ENCODE measurements at regions not wholly inside any gene's neighbourhood (a gene's known extent, or its start where the extent isn't known, plus 50 kb on each side); places are given as distances from the start of the nearest gene placed in this dataset.
"Not testable (repeated sequence)": the region's sequence is repeated elsewhere in the genome, so short reads cannot be mapped to it uniquely, and the experiment has no call there.

DNA sequence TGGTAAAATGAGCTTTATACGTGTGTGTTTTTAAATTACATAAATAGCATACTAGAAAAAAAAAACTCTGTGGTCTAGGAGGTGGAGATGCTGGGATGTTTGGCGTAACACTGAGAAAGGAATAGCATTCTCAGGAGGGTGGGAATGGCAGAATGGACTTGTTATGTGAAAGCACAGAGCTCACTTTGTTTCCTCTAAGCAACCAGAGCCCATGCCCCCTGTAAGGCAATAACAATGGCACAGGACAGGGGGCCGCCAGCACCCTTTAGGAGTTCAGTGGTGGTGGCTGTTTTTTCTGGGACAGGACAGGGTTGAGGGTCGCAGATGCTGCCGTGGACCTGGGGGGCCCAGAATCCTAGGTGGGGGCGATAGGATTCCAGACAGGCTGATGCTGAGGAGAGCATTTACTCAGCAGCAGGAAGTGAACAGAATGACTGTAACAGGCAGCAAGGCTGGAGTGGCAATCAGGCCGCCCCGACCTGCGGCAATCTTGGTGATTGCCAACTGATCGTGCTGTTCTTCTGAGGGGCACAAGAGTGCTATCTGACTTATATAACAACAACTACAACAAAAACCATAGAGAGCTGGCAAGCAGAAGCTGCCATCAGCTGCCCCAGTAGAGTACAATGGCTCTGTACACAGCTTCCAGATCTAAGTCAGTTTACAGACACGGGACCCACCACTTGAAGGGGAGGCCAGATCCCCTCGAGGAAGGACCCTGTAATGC is 160.4 kb downstream of the UACA start:
- DNase-seq: no peak

DNA sequence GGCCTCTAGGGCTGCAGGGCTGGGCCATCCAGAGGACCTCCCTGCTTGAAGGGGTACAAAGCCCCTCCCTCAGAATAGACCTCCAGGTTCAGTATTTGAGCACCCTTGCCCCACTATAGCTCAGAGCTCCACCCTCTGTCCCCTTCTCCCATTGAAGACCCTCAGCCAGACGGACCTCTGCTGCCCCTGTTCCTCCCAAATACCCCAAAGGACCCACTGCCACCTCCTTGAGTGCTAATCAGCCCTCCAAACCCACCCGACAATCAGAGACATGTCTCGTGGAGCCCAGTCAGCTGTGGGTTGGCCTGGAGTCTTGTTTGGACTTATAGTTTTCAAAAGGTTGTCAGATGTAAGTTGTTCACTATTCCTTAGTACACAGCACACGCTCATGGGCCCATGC is 161.1 kb downstream of the UACA start:
- DNase-seq: no peak

DNA sequence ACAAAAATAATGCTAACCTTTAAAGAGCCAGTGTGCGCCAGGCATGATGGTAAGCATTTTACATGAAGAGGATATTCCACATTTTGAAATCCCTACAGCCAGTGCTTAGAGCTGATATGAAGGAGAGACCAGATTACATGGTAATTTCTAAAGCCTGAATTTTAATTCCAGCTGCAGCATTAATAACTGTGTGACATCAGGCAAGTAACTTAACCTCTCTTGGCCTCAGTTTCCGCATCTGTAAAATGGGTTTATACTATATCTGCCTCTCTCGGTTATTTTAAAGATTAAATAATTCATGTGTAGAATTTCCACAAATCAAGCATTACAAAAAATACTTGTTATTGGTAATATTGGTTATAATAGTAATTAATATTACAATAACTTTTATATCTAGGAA is 165.4 kb downstream of the UACA start:
- no peak for DNase-seq

DNA sequence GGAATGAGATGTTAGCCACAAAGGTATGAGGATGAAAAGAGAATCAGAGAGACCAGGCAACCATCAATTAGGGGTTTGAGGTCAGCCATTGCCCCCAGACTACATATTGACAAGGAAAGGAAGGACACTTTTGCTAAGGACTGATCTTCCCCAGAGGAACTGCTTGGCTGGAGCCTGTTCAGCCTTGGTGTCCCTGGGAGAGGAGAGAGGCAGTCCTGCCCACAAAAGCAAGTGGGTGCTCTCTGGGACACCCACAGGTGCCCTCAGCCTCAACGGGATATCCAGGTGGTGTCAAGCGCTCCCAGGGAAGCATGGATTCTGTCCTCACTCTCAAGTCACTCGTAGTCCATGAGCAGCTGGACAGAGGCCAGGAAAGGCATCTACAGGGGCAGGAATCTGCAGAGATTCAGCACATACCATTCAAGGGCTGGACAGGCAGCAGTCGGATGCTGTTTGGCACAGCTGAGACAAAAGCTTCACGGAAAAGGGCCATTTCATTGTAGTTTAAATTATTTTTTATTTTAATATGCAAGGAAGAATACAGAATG is 166.2 kb downstream of the UACA start:
- DNase-seq: no peak

DNA sequence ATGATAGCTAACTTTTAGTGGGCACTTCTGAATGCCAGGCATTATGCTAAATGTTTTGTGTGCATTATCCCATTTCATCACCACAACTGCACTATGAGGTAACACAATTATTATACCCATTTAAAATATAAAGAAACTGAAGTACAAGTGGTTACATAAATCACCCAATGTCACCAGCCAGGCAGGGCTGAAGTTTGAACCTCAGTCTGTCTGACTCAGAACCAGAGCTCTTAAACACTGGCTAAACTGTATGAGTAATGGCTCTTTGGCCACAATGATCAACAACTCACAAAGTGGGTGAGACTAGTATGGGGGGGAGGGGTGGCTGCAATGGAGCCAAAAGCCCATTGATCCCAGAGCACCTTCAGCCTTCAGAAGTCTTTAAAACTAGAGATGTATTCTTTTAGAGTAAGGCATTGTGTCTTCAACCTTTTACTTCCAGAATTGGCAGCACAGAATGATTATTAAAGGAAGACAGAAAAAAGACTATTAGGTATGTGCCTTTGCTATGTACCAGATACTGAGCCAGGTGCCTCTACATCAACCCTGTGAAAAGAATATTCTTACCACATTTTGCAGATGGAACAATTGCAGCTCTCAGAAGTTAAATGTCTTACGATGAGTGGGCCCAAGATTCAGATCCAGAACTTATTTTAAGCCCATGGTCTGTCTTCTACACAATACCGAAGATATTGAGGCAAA is 166.9 kb downstream of the UACA start:
- no peak for DNase-seq

DNA sequence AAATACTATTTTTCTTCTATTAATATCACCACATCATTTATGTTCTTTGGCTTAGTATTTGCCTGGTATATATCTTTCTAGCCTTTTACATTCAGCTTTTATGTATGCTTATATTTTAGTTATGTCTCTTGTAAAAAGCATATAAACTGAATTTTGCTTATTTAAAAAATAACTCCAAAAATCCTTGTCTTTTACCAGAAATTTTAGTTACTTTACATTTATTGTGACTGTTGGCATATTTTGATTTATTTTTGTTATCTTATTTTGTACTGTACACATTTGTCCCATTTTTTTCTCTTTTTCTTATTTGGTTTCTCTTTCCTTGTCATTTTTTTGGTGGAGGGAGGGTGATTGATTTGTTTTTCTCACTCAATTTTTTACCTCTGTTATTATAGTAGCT is 169.6 kb downstream of the UACA start:
- DNase-seq: no peak

DNA sequence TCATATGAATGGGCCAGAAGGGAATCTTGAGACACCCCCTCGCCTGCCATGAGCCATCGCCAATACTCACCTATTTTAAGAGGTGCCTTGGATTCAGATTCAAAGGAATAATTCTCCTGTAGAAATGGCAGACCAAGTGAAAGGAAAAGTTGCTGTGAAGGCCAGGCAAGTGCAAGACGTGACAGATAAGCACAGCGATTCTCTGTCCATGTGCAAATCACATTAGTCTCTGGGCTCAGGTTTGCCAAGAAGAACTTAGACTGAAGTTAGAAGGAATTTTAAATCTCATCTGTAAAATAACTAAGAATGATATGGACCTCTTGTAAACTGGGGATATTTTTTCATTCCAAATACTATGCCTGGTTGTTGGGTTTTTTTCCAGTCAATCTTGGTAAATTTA is 173.6 kb downstream of the UACA start:
- DNase-seq: no peak

DNA sequence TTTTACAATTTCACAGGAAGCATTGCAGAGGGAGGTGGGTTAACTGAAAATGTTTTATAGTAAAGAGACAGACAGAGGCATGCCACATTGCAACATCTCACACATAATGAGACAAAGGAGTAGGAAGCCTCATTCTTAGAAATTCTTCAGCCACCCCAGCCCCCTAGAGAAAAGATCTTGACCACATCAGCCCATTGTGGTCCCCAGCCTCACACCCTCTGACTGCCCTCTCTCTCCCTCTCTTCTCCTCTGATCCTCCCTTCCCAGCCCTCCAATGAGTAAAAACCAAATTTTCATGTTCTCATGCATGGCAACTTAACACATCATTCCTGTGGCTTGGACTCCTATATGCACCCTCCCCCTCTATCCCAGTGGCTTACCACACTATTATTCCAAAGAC is 174.1 kb downstream of the UACA start:
- DNase-seq: no peak

DNA sequence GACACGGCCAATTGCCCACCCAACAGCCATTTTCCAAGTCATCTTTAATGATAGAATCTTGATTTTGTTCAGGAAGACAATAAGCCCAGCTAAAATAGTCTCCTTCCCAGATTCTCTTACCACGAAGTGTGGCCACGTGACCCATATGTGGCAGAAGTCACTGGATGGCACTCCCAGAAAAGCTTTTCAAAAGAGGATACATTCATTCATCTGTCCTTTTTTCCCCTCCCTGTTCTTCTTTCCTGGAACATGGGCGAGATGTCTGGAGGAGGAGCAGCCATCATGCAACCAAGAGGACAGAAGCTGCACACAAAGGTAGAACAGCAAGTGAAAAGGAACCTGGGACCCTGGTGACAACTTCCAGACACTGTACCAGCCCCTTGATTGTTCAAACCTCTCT is 174.7 kb downstream of the UACA start:
- DNase-seq: no peak

DNA sequence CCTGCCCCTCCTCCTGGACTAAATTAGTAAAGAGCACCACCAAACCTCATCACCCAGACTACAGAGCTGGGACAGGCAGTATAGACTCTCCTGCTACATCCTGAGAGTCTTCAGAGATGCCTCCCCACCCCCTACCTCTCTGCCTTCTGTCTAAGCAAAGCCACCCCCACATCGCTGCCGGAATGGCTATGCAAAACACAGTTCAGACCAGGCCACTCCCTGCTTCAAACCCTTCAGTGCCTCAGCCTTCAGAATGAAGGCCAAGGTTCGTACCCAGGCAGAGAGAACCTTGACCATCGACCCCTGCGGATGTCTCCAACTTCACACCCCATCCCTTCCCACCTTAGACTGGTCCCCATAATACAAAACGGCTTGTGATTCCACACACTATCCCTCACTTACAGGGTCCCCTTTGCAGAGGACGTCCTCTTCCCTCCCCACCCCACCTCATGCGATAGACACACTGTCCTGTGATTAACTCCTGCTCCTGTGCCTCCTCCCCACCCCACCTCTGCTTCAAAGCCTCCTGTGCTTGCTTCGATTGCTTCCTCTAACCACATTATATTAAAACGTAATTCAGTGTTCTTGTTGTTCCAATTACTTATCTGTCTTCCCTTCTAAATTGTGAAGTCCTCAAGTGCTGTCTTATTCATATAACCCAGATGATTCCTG is 175.3 kb downstream of the UACA start:
- no peak for DNase-seq

DNA sequence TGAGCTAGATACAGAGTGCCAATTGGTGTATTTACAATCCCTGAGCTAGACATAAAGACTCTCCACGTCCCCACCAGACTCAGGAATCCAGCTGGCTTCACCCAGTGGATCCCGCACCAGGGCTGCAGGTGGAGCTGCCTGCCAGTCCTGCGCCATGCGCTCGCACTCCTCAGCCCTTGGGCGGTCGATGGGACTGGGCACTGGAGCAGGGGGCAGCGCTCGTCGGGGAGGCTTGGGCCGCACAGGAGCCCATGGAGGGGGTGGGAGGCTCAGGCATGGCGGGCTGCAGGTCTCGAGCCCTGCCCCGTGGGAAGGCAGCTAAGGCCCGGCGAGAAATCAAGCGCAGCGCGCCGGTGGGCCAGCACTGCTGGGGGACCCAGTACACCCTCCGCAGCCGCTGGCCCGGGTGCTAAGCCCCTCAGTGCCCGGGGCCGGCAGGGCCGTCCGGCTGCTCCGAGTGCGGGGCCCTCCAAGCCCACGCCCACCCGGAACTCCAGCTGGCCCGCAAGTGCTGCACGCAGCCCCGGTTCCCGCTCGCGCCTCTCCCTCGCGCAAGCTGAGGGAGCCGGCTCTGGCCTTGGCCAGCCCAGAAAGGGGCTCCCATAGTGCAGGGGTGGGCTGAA is 176.2 kb downstream of the UACA start:
- not testable (repeated sequence) for DNase-seq

DNA sequence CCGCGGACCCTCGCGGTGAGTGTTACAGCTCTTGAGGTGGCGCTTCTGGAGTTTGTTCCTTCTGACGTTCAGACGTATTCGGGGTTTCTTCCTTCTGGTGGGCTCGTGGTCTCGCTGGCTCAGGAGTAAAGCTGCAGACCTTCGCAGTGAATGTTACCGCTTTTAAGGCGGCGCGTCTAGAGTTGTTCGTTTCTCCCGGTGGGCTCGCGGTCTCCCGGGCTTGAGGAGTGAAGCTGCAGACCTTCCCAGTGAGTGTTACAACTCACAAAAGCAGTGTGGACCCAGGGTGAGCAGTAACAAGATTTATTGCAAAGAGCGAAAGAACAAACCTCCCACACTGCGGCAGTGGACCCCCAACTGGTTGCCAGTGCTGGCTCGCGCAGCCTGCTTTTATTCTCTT is 177.1 kb downstream of the UACA start:
- no peak for DNase-seq

DNA sequence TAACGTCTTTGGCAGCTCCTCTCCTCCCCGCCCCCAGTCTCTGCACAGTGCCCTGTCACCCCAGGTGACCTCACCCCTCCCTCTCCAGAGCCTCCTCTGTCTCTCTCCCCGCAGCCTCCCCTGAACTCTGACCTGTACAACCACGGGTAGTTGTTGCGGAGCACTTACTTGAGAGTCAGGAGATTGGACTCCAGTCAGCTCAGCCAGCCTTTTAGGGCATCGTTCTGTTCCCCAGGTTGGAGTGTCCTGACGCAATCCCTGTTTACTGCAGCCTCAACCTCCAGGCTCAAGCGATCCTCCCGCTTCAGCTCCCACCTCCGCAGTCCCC is 177.7 kb downstream of the UACA start:
- DNase-seq: no peak

DNA sequence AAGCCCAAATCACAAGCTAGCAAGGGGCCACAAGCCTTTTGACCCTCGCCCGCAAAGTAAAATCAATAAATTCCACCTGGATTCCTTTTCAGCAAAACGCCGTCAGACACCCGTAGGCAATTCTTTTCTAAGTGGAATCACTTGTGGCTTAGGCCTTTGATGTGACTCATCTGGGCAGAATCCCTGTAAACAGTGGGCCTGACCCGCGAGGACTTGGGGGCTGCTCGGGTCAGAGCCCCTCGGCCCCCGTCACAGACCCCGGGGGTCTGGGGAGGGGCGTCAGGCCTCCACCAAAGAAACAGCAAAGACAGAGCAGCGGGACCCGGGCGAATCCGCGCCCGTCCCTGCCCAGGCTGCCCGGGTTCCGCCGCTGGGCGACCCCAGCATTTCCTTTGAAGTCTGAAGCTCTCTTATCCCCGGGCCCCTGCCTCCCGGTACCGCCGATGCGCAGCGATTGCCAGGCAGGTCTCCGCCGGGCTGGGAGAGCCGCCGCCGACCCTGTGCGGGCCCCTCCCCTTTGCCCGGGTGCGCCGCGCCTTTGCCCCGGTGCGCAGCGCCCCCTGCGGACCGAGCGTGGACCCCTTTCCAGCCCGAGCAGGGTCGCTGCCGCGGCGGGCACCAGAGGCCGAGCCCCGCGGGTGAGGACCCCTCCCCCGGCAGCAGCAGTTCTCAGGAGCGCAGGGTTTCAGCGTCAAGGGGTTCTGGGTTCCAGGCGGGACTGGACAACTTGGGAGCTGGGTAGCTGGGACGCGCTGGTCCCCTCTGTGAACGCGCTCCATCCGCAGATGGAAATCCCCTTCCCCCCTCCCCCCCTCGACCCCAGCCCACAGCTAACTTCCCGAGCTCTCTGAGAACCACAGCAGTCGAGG is 178.3 kb downstream of the UACA start:
- DNase-seq: no peak

DNA sequence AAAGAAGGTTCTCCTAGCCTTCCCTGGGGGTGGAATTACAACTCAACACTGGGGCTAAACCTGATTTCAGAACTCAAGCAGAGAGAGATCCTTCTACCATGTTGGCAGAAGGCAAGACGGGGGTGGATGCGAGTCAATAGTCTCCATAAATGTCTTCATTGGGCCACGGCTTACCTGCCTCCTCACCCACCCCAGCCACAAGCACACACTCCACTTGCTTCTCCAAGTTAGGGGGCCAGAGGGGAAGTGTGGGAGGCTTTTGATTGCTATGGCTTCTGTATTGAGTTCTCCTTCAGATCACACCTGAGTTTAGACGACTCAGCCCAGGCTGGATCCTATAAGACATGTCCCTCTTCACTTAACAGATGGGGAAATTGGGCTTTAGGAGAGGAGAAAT is 178.9 kb downstream of the UACA start:
- DNase-seq: no peak

DNA sequence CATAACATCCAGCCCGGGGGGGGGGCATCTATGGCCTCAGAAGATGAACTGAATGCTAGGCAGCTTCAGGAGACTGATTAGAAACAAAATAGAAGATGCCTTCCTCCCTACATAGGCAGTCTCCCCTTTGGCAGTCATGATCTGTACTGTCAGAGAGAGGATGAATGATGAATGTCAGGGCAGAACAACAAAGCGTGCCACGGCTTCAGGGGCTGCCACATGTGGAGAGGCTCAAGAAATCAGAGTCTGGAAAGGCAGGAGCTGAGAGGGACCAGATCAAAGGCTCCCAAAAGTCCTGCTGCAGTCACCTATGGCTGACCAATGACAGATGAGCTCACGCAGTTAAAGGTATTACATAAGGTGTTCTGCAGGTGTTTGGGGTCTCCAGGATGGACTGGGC is 180.4 kb downstream of the UACA start:
- no peak for DNase-seq

DNA sequence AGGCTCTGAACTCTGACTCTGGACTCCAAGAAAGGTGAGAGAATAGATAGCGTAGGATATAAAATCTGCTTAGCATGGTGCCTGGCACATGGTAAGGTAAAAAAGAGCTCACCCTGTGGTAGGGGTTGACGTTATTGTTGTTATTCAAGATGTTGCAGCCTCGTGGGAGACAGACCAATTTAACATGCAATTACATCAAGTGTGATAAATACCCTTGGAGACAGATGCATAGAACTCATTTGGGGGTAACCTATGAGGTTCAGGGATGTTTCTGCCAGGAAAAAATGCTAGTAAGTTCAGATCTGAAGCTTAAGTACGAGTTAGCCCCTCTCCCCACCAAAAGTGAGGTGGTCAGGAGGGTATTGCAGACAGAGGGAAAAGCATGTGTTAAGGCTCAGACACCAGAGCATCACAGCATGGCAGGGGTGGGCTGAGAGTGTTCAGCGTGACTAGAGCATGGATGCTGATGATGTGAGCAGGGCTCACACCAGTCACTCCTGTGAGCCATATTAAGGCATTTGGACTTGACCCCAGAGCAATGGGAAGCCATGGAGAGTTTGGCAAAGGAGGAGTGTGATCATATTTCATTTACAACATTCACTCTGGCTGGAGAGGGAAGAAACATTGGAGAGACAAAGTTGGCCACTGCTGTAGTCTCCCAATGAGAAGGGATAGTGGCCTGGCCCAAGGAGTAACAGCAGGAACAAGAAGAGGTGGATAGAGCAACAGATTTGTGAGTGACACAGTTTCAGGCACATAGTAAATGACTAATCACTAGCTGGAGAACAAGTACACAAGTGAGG is 181.0 kb downstream of the UACA start:
- no peak for DNase-seq

DNA sequence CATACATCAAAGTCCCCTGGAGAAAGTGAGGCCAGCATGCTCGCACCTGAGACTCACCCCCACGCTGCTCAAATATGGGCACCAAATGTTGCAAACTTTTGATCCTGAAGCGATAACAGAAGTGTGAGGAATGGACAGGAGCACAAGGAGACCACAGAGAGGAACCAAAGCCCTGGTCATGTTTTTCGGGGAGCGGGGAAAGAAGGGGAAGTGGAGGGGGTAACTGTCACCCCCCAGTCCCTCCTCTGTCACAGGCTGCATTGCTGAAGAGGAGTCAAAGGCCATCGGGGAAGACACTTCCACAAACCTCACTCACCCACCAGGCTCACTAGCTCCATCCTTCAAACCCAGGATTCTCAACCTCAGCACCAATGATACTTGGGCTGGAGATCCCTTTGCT is 182.4 kb downstream of the UACA start:
- no peak for DNase-seq

DNA sequence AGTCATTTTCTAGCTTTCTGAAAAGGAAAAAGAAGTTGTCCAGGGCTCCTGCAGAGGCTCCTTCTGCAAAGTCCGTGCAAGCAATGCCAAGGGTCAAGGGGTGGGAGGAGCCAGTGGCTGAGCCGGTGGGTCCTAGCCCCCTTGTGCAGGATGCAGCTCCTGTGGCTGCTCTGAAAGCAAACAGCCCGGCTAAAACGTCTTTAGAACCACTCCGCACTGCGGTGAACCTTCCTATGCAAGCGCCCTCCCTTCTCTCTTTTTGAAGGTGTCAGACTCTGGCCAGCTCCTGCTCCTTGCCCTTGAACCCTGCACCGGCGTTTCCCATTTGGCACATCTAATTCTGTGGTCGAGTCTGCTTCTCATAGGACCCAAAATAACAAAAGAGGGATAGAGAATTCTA is 183.1 kb downstream of the UACA start:
- DNase-seq: no peak

DNA sequence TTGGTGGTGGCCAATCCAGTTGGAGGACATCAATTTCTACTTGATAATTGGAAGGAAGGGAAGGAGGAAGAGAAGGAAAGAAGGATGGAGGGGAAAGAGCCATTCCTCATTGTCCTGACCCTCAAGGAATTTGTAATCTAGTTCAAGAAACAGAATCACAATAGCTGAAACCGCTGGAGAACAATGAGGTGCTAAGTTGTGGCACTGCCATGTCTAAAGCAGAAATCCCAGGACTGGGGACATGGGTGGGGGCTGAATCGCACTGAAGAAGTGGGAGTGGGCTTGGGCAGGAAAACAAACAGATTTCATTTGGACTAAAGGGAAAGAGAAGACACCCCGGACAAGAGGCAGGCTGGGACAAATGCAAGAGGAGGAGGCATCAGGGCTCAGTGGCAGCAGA is 183.6 kb downstream of the UACA start:
- no peak for DNase-seq

DNA sequence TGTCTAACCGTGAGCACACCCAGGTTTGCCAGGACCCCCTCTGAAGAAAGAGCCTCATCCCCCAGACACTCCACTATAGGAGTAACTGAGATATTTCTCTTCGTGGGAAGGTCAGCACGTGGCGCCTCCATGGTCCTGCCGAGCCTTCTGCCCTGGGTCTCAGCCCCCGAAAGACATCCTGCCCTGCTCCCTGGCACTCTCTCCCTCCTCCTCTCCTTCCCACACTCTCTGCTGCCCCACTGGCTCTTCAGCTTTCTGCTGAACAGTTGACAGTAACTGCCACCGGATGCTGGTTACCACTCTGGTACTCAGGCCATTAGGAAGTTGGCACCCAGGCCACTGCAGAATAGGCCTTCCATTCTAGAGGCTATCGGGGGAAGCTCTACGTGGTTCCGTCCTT is 185.2 kb downstream of the UACA start:
- DNase-seq: no peak

DNA sequence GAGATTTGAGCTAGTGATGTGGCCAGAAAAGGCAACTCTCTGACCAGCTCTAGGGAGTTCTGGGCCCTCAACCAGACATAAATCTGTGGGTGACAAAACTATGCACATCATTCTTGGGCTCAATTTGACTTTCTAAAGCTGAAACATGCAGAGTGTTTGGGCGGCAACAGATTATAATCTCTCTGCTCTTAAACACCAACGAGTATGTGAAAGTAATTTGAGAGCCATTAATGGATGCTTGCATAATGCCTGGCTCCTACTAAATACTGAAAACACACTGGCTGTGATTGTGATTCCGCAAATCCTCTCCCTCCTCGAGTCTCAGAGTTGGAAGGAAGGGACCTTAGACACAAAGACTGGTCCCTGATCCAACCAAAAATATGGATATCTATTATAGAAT is 186.7 kb downstream of the UACA start:
- DNase-seq: no peak
